PC-3 (cell line): ENCODE measurements at regions not wholly inside any gene's neighbourhood (a gene's known extent, or its start where the extent isn't known, plus 50 kb on each side); places are given as distances from the start of the nearest gene placed in this dataset.

Source experiments
- ATAC-seq: fragments of 200-7000 bp; cut with Tn5 transposase; 2 replicates; pipeline ENCODE4 v1.9.1; 2020; ENCODE audit warnings: mild to moderate bottlenecking, moderate library complexity
- BruUV-seq: library from RNA; stranded (reverse); fragments of 400-500 nt; replicated peaks from 2 replicates; lab custom pipeline; 2021; lab: Mats Ljungman, UMichigan
- CTCF ChIA-PET: fragments of 300-600 bp; sonication (Branson Sonifier 250); formaldehyde crosslinking; loops from one replicate; lab custom pipeline; 2022; ENCODE audit warnings: antibody characterized with exemption; lab: Charles Lee
- POLR2A ChIA-PET: fragments of 300-600 bp; sonication (Branson Sonifier 250); formaldehyde crosslinking; loops from one replicate; lab custom pipeline; 2022; ENCODE audit warnings: antibody characterized with exemption; ENCODE audit not compliant: unreplicated experiment; lab: Charles Lee
- DNase-seq: peaks from one replicate; pipeline ENCODE4 v3.0.0-alpha.2; 2015
- H2AFZ ChIP-seq: fragments of 300-600 bp; sonication (generic); 2 replicates; pipeline ENCODE4 v1.6.0; 2016; ENCODE audit warnings: antibody characterized with exemption, low read length
- H3F3A ChIP-seq: fragments of 300-600 bp; sonication (generic); one replicate; pipeline ENCODE4 v1.6.0; 2017; ENCODE audit warnings: antibody characterized with exemption, low read length, control low read depth, mild to moderate bottlenecking; ENCODE audit not compliant: unreplicated experiment
- H3K27ac ChIP-seq: fragments of 300-600 bp; sonication (generic); 2 replicates; pipeline ENCODE4 v1.5.1; 2016; ENCODE audit warnings: mild to moderate bottlenecking, low read length
- H3K27me3 ChIP-seq: fragments of 300-600 bp; sonication (generic); 2 replicates; pipeline ENCODE4 v1.6.1; 2016; ENCODE audit warnings: low read length, mixed read lengths
- H3K36me3 ChIP-seq: fragments of 300-600 bp; sonication (generic); 2 replicates; pipeline ENCODE4 v1.6.1; 2016; ENCODE audit warnings: low read depth, mixed run types, low read length, mixed read lengths
- H3K4me1 ChIP-seq: fragments of 300-600 bp; sonication (generic); 2 replicates; pipeline ENCODE4 v1.5.1; 2016; ENCODE audit warnings: low read length; ENCODE audit not compliant: insufficient read depth
- H3K4me2 ChIP-seq: fragments of 300-600 bp; sonication (generic); 2 replicates; pipeline ENCODE4 v1.6.0; 2016; ENCODE audit warnings: low read length
- H3K4me3 ChIP-seq: fragments of 300-600 bp; sonication (generic); 2 replicates; pipeline ENCODE4 v1.5.1; 2016; ENCODE audit warnings: mild to moderate bottlenecking, low read length, mixed read lengths
- H3K79me2 ChIP-seq: fragments of 300-600 bp; sonication (generic); 2 replicates; pipeline ENCODE4 v1.6.1; 2017; ENCODE audit warnings: low read length, mixed read lengths
- H3K9ac ChIP-seq: fragments of 300-600 bp; sonication (generic); 2 replicates; pipeline ENCODE4 v1.6.0; 2016; ENCODE audit warnings: mild to moderate bottlenecking, low read length
- H3K9me2 ChIP-seq: fragments of 300-600 bp; sonication (generic); replicated peaks from 2 replicates; pipeline ENCODE4 v1.6.1; 2016; ENCODE audit warnings: mixed run types, low read length, mixed read lengths
- H3K9me3 ChIP-seq: fragments of 300-600 bp; sonication (generic); 2 replicates; pipeline ENCODE4 v1.6.1; 2016; ENCODE audit warnings: low read length, mixed read lengths
- H4K20me1 ChIP-seq: fragments of 300-600 bp; sonication (generic); 2 replicates; pipeline ENCODE4 v1.6.1; 2016; ENCODE audit warnings: low read length, mixed read lengths
- CTCF ChIP-seq: fragments of 300-600 bp; sonication (generic); conservative IDR thresholded peaks from 2 replicates; pipeline ENCODE4 v1.5.1; 2017; ENCODE audit warnings: antibody characterized with exemption, low read depth, mild to moderate bottlenecking, low read length
- EZH2 ChIP-seq: fragments of 300-600 bp; sonication (generic); IDR thresholded peaks from one replicate; pipeline ENCODE4 v1.6.1; 2017; ENCODE audit warnings: antibody characterized with exemption, mild to moderate bottlenecking, low read length; ENCODE audit not compliant: unreplicated experiment
- EZH2phosphoT487 ChIP-seq: fragments of 300-600 bp; sonication (generic); IDR thresholded peaks from 2 replicates; pipeline ENCODE4 v1.6.1; 2018; ENCODE audit warnings: mild to moderate bottlenecking, antibody characterized with exemption, low read length, borderline replicate concordance
- intact Hi-C: fragments of 100-400 bp; cut with micrococcal nuclease; formaldehyde crosslinking; loops from 2 replicates; pipeline ENCODE4 v1.9.0; 2023

GRCh38 chr22:27531782-27532530, 269.6 kb downstream of the MN1 start:
- Histone ChIP-seq H3K79me2 (no peaks in the 10 kb centered on the region), H3K4me2 (no peak overlapping the region), H3K9ac (no peak overlapping the region), H3K4me1 (peaks cover 5% of the 10 kb centered on the region; the same call in 1 of the 2 replicates), H3K4me3 (no peak overlapping the region), H3K27me3 (no peaks in the 10 kb centered on the region), H3K36me3 (no peaks in the 10 kb centered on the region), H2AFZ (no peak overlapping the region), H4K20me1 (no peaks in the 10 kb centered on the region), H3K9me3 (no peaks in the 10 kb centered on the region), H3K27ac (no peak overlapping the region), H3F3A (no peaks in the 10 kb centered on the region), H3K9me2 (no peaks in the 10 kb centered on the region)
- peak; percentile 30 for DNase-seq
- ATAC-seq: no peak
- intact Hi-C loops: no loop called here
- ChIA-PET CTCF (no interaction called here), POLR2A (no interaction called here)
- BruUV-seq: no TSS peak
- TF ChIP-seq EZH2phosphoT487 (no peak), EZH2 (no peak), CTCF (no peak)

- H3K36me3 ChIP-seq: no peaks in the 10 kb centered on the region
- ATAC-seq (no peak), DNase-seq (no peak)
- no peak overlapping the region for H3K4me2 ChIP-seq
- H2AFZ ChIP-seq: no peak overlapping the region
- BruUV-seq: no TSS peak
- CTCF ChIA-PET: no interaction called here
- no peak overlapping the region for H3K27ac ChIP-seq
- H3K9me2 ChIP-seq: no peaks in the 10 kb centered on the region
- intact Hi-C loops: no loop called here
- no peak for TF ChIP-seq EZH2phosphoT487
- no peak for TF ChIP-seq CTCF
- peaks cover 5% of the 10 kb centered on the region; the same call in 1 of the 2 replicates for H3K4me1 ChIP-seq
- H3K9ac ChIP-seq: no peak overlapping the region
- no peaks in the 10 kb centered on the region for H3K79me2 ChIP-seq
- no peaks in the 10 kb centered on the region for H3F3A ChIP-seq
- H4K20me1 ChIP-seq: no peaks in the 10 kb centered on the region
- H3K9me3 ChIP-seq: no peaks in the 10 kb centered on the region
- no peak overlapping the region for H3K4me3 ChIP-seq
- POLR2A ChIA-PET: no interaction called here
- H3K27me3 ChIP-seq: no peaks in the 10 kb centered on the region
These were observed 268.3 kb downstream of the MN1 start for GRCh38 chr22:27533105-27533745.

- DNase-seq: no peak
- CTCF ChIA-PET: no interaction called here
- Histone ChIP-seq H3K27ac (no peak overlapping the region), H3K9me2 (no peaks in the 10 kb centered on the region), H3K9ac (no peak overlapping the region), H3K4me2 (no peak overlapping the region), H4K20me1 (no peaks in the 10 kb centered on the region), H3K79me2 (no peaks in the 10 kb centered on the region), H3K36me3 (no peaks in the 10 kb centered on the region), H2AFZ (no peak overlapping the region), H3K4me1 (peaks cover 5% of the 10 kb centered on the region; the same call in 1 of the 2 replicates), H3K27me3 (no peaks in the 10 kb centered on the region), H3K9me3 (no peaks in the 10 kb centered on the region), H3K4me3 (no peak overlapping the region), H3F3A (no peaks in the 10 kb centered on the region)
- BruUV-seq: no TSS peak
- ATAC-seq: no peak
- POLR2A ChIA-PET: no interaction called here
- TF ChIP-seq CTCF (no peak), EZH2 (no peak), EZH2phosphoT487 (no peak)
- intact Hi-C loops: no loop called here
These were observed 266.8 kb downstream of the MN1 start for GRCh38 chr22:27534720-27535125.
